Activated gamma-delta T cell treated with anti-CD3 and anti-CD28 coated beads, Interleukin-2, amount 50 U/mL, for 16 hours (primary cell): ENCODE measurements at regions not wholly inside any gene's neighbourhood (a gene's known extent, or its start where the extent isn't known, plus 50 kb on each side); places are given as distances from the start of the nearest gene placed in this dataset.
"Not testable (repeated sequence)": the region's sequence is repeated elsewhere in the genome, so short reads cannot be mapped to it uniquely, and the experiment has no call there.

ENCODE experiments used
- DNase-seq: peaks from one replicate; pipeline ENCODE4 v3.0.0-alpha.2; 2020; ENCODE audit warnings: low read depth

- DNase-seq, result no peak
Measured at GRCh38 chr21:23886828-23887724, 1720.2 kb downstream of the MRPL39 start.

DNA sequence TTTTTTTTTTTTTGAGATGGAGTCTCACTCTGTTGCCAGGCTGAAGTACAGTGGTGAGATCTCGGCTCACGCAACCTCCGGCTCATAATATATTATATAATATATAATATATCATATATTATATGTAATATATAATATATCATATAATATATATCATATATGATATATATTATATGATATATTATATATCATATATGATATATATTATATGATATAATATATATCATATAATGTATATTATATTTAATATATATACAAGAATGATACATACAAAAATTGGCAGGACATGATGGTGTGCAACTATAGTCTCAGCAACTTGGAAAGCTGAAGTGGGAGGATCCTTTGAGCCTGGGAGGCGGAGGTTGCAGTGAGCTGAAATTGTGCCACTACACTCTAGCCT lies 1725.5 kb downstream of the MRPL39 start:
- no peak for DNase-seq

GRCh38 chr21:23876925-23877558 lies 1730.2 kb downstream of the MRPL39 start:
- DNase-seq, result no peak

GRCh38 chr21:23874271-23874670 lies 1733.0 kb downstream of the MRPL39 start:
- DNase-seq, result no peak

DNA sequence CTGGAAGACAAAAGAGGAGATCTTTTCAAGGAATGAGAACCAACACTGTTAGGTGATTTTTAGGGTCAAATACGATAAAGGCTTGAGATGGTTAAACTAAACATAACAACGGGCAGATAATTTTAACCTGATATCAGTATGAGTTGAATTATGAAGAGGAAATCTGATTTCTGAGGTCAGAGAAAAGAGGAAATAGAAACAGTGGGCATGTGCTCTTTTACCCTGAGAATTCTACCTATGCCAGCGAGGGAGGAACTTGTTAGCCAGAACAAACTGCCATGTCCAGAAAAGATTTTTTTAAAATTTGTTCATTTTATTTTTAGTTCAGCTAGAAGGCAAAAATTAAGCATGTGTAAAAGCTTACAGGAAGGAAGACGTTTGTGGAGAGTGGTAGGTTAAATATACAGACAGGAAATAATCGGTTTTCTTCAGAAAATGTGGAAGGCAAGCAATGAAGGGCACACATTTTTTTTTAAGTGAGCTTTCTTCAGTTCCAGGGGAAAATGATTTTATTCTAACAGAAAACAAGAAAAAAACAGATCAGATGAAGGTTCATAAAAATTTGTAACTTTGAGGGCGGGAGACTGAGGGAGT lies 1745.3 kb downstream of the MRPL39 start:
- no peak for DNase-seq

- DNase-seq, result no peak
Measured at GRCh38 chr21:23858878-23859277, 1748.4 kb downstream of the MRPL39 start.

- DNase-seq, result no peak
Measured at GRCh38 chr21:23853796-23854379, 1753.4 kb downstream of the MRPL39 start.

- DNase-seq, result no peak
Measured at GRCh38 chr21:23837564-23837963, 1769.7 kb downstream of the MRPL39 start.

- DNase-seq, result no peak
Measured at GRCh38 chr21:23822760-23823159, 1784.5 kb downstream of the MRPL39 start.

DNA sequence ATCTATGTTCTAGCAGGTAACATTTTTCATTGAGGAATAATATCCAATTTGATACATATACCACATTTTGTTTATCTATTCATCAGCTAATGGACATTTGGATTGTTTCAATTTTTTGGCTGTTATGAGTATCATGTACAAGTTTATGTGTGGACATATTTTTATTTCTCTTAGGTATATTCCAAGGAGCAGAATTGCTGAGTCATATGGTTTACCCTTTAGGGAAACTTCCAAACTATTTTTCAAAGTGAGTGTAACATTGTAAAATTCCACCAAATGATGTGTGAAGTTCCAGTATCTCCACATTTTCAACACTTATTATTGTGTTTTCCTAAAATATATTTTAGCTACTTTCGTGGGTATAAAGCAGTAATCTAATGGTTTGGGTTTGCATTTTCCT lies 1789.9 kb downstream of the MRPL39 start:
- DNase-seq, result no peak

DNA sequence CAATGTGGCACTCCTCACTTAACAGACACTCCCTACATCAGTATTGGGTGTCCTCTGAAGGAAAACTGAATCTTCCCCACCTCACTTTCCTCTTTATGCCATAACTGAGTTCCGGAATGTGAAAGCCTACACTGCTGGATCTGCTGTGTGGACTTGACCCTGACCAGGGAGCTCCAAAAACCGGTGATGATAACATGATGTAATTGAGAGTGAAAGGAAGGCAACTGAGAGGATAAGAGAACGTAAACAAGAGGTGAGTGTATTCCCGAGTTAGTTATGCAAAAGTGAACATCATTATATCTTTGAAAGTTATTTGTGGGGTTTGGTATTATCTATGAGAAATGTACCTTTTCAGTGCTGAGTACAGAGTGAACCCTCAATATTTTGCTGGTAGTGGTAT lies 1794.8 kb downstream of the MRPL39 start:
- DNase-seq, result no peak

DNA sequence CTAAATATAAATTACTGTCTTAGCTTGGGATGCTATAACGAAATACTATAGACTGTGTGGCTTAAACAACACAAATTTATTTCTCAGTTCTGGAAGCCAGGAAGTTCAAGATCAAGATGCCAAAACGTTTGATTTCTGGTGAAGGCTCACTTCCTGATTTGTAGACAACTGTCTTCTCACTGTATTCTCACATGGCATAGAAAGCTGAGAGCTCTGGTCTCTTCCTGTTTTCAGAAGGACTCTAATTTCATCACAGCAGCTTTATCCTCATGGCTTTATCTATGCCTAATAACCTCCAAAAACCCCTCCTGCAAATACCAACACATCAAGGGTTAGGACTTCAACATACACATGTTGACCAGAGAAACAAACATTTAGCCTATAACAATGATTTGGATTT lies 1795.5 kb downstream of the MRPL39 start:
- DNase-seq, result no peak

DNA sequence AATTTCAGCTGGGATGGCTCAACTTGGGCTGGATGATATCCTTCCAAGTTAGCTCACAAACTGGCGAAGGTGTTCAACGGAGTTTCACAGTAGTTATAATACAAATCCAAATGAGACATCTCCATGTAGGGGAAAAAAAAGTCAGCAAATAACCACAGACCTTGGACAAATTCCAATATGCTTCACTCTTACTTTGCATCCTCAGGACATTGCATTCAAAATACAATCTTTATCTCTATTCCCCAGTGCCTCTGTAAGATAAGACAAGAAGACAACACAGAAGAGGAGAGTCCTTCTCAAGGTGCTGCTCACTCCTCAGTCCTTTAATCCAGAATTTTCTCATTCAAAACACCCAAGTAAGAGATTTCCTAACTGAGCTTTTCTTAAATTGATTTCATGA lies 1797.7 kb downstream of the MRPL39 start:
- no peak for DNase-seq

DNA sequence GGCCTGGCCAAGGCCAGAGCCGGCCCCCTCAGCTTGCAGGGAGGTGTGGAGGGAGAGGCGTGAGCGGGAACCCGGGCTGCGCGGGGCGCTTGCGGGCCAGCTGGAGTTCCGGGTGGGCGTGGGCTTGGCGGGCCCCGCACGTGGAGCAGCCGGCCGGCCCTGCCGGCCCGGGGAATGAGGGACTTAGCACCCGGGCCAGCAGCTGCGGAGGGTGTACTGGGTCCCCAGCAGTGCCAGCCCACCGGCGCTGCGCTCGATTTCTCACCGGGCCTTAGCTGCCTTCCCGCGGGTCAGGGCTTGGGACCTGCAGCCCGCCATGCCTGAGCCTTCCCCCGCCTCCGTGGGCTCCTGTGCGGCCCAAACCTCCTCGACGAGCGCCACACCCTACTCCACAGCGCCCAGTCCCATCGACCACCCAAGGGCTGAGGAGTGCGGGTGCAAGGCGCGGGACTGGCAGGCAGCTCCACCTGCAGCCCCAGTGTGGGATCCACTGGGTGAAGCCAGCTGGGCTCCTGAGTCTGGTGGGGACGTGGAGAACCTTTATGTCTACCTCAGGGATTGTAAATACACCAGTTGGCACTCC lies 1800.2 kb downstream of the MRPL39 start:
- DNase-seq, result not testable (repeated sequence)

DNA sequence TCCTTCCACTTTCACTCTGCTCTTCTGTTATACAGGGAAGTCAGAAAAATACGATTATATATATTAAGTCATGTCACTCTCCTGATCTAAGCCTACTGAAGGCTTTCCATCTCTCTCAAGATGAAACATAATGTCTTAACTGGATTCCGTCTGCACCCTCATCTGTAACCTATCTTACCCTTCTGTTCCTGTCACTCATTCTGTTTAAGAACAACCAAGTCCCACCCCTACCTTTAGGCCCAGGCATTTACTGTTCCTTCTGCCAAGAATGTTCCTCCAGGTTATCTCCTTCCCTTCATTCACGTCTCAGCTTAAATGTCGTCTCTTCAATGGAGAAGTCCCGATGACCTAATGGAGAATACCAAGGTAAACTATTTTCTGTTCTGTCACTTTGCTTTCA lies 1802.4 kb downstream of the MRPL39 start:
- DNase-seq, result no peak

DNA sequence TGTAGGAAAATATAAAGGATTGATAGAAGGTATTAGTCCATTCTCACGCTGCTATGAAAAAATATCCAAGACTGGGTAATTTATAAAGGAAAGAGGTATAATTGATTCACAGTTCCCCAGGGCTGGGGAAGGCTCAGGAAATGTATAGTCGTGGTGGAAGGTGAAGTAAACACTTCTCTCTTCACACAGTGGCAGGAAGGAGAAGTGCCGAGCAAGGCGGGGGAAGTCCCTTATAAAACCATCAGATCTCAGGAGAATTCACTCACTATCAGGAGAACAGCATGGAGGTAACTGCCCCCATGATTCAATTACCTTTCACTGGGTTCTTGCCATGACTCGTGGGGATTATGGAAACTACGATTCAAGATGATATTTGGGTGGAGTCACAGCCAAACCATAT lies 1806.0 kb downstream of the MRPL39 start:
- no peak for DNase-seq

GRCh38 chr21:23799376-23799775 lies 1807.9 kb downstream of the MRPL39 start:
- DNase-seq, result no peak

- DNase-seq, result no peak
Measured at GRCh38 chr21:23792300-23792699, 1815.0 kb downstream of the MRPL39 start.

DNA sequence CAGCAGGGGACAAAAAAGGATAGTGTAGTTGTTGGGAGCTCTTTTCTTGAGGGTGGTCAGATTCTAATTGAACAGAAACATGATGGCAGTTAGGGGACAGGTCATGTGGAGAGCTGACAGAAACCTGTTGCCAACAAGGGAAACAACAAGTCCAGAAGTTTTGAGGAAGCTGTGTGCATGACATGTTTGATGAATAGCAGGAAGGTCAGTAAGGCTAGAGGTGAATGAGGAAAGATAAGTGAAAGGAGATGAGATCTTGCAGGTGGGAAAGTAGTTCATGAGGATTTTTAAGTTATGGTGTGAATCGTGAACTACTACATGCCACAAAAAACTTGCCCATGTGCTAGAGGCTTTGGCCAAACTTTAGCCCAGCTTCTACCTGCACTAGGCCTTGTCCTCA lies 1817.4 kb downstream of the MRPL39 start:
- no peak for DNase-seq

DNA sequence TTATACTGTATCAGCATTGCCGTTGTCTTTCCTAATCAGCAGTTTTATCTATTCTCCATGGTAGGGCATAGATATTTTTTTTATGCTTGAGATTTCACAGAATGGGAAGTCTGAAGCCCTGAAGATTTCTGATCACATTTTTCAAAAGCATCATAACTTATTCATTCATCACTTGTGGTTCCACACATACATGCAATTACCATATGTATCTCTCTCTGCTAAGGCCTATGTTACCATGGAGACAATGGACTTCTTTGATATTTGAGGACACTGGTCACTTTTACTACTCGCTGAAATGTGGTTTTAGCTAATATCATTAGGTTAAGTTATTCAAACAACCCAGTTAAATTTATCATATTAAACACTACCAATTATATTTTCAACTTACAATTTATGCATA lies 1827.0 kb downstream of the MRPL39 start:
- DNase-seq, result no peak

GRCh38 chr21:23743821-23744220 lies 1863.5 kb downstream of the MRPL39 start:
- DNase-seq, result no peak

GRCh38 chr21:23740463-23740862 lies 1866.8 kb downstream of the MRPL39 start:
- no peak for DNase-seq
